CD4-positive, alpha-beta T cell (primary cell): ENCODE measurements at regions not wholly inside any gene's neighbourhood (a gene's known extent, or its start where the extent isn't known, plus 50 kb on each side); places are given as distances from the start of the nearest gene placed in this dataset.

Experiments used
- ATAC-seq: fragments of 200-7000 bp; cut with Tn5 transposase; one replicate; pipeline ENCODE4 v1.10.0; 2022; ENCODE audit warnings: mild to moderate bottlenecking; ENCODE audit not compliant: poor library complexity
- CTCF ChIA-PET: fragments of 350-600 bp; sonication (Branson Sonifier 250); formaldehyde crosslinking; loops from one replicate; lab custom pipeline; 2021; ENCODE audit warnings: antibody characterized with exemption, inconsistent platforms; lab: Charles Lee
- POLR2A ChIA-PET: fragments of 350-600 bp; sonication (Branson Sonifier 250); formaldehyde crosslinking; loops from one replicate; lab custom pipeline; 2021; ENCODE audit warnings: antibody characterized with exemption, inconsistent platforms; lab: Charles Lee
- DNase-seq, 14 experiments: peaks; one replicate each; pipeline ENCODE4 v3.0.0-alpha.2; 2013 to 2020; ENCODE audit warnings: mixed read lengths in 2 of 14
- H3K27ac ChIP-seq, 2 donors: one replicate each; pipeline versions ENCODE4 v1.5.1 to v1.7.0; 2013; ENCODE audit warnings: low read length in 2 of 2, low read depth in 1 of 2, mild to moderate bottlenecking in 1 of 2
- H3K27me3 ChIP-seq, 2 experiments: 1 replicate in 1 of 2; 2 replicates in 1 of 2; pipeline versions ENCODE4 v1.6.1 to v1.7.0; 2013; ENCODE audit warnings: low read length in 2 of 2, control low read depth in 1 of 2, mild to moderate bottlenecking in 1 of 2, moderate library complexity in 1 of 2; ENCODE audit not compliant: insufficient read depth in 2 of 2, control insufficient read depth in 1 of 2
- H3K36me3 ChIP-seq: one replicate; pipeline ENCODE4 v1.6.1; 2013; ENCODE audit warnings: low read length, control low read depth; ENCODE audit not compliant: insufficient read depth
- H3K4me1 ChIP-seq: one replicate; pipeline ENCODE4 v1.6.1; 2013; ENCODE audit warnings: low read length, control low read depth; ENCODE audit not compliant: insufficient read depth
- H3K4me3 ChIP-seq: one replicate; pipeline ENCODE4 v1.5.1; 2013; ENCODE audit warnings: mild to moderate bottlenecking, low read length, moderate library complexity
- H3K9me3 ChIP-seq, 2 experiments: 1 replicate in 1 of 2; 2 replicates in 1 of 2; pipeline versions ENCODE4 v1.6.1 to v1.7.0; 2013; ENCODE audit warnings: low read length in 2 of 2, mild to moderate bottlenecking in 2 of 2, control low read depth in 1 of 2, moderate library complexity in 1 of 2; ENCODE audit not compliant: control insufficient read depth in 1 of 2, insufficient read depth in 1 of 2
- H3K27ac Mint-ChIP-seq: one replicate; pipeline ENCODE4 v1.8.0; 2020; ENCODE audit warnings: mixed read lengths
- H3K27me3 Mint-ChIP-seq: one replicate; pipeline ENCODE4 v1.8.0; 2021; ENCODE audit warnings: mixed read lengths
- H3K36me3 Mint-ChIP-seq: one replicate; pipeline ENCODE4 v1.8.0; 2021; ENCODE audit warnings: low read depth, mixed read lengths
- H3K4me1 Mint-ChIP-seq: one replicate; pipeline ENCODE4 v1.8.0; 2021; ENCODE audit warnings: low read depth, mixed read lengths
- H3K4me3 Mint-ChIP-seq: one replicate; pipeline ENCODE4 v1.8.0; 2020; ENCODE audit warnings: mild to moderate bottlenecking, mixed read lengths
- H3K9me3 Mint-ChIP-seq: one replicate; pipeline ENCODE4 v1.8.0; 2020; ENCODE audit warnings: mixed read lengths
- CTCF ChIP-seq: fragments of 200-600 bp; IDR thresholded peaks from one replicate; pipeline ENCODE4 v1.8.0; 2022; ENCODE audit warnings: antibody characterized with exemption, mild to moderate bottlenecking
- intact Hi-C, 2 experiments: fragments of 100-400 bp; cut with DNase I in 1 of 2; cut with micrococcal nuclease in 1 of 2; formaldehyde crosslinking; loops; one replicate each; pipeline versions ENCODE4 v1.15.1 to v1.9.0; 2023 to 2025; cut with DNase I, micrococcal nuclease

GRCh38 chr22:47854251-47854650, 1091.8 kb downstream of the TBC1D22A start:
- no peak overlapping the region for H3K27ac ChIP-seq
- ChIA-PET POLR2A (no interaction called here), CTCF (no interaction called here)
- Mint-ChIP-seq H3K27ac (no peak overlapping the region), H3K36me3 (no peaks in the 10 kb centered on the region), H3K27me3 (no peaks in the 10 kb centered on the region), H3K9me3 (no peaks in the 10 kb centered on the region), H3K4me3 (no peak overlapping the region), H3K4me1 (no peaks in the 10 kb centered on the region)
- H3K4me3 ChIP-seq, result no peak overlapping the region
- peaks cover 0 to 10% of the 10 kb centered on the region in 2 experiments for H3K27me3 ChIP-seq
- ATAC-seq (no peak), DNase-seq (no peak)
- H3K36me3 ChIP-seq, result no peaks in the 10 kb centered on the region
- no peak for TF ChIP-seq CTCF
- intact Hi-C loops, result no loop called here
- H3K4me1 ChIP-seq, result no peaks in the 10 kb centered on the region
- H3K9me3 ChIP-seq, result no peaks in the 10 kb centered on the region

DNA sequence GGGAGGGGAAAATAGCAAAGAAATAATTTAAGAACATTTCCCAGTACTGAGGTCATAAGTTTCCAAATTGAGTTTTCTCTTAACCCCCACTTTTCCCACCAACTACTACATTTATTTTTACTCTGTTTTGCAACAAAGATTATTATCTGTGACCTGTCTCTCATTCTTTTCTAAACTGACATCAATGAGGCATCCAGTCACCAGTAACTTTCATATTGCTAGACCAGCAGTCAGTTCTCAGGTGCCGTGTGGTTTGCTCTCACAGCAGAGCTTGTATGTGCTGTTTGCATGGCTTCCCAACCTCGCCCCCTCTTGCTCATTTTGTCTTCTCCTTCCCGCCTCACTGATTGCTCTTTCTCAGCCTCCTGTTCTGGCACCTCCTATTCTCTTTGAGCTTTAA, 1091.3 kb downstream of the TBC1D22A start:
- ChIA-PET CTCF (no interaction called here), POLR2A (no interaction called here)
- no peak overlapping the region for H3K27ac Mint-ChIP-seq
- intact Hi-C loops, result no loop called here
- Histone ChIP-seq H3K27ac (no peak overlapping the region), H3K4me3 (no peak overlapping the region), H3K36me3 (no peaks in the 10 kb centered on the region), H3K4me1 (no peaks in the 10 kb centered on the region), H3K27me3 (peaks cover 0 to 10% of the 10 kb centered on the region in 2 experiments), H3K9me3 (no peaks in the 10 kb centered on the region)
- no peaks in the 10 kb centered on the region for H3K36me3 Mint-ChIP-seq
- no peaks in the 10 kb centered on the region for H3K9me3 Mint-ChIP-seq
- no peak for ATAC-seq
- TF ChIP-seq CTCF, result no peak
- no peaks in the 10 kb centered on the region for H3K27me3 Mint-ChIP-seq
- no peaks in the 10 kb centered on the region for H3K4me1 Mint-ChIP-seq
- no peak overlapping the region for H3K4me3 Mint-ChIP-seq
- DNase-seq, result no peak

GRCh38 chr22:47851586-47851985, 1089.1 kb downstream of the TBC1D22A start:
- CTCF ChIA-PET, result no interaction called here
- POLR2A ChIA-PET, result no interaction called here
- H3K27ac Mint-ChIP-seq, result no peak overlapping the region
- peaks cover 4% of the 10 kb centered on the region for H3K27me3 Mint-ChIP-seq
- H3K4me1 Mint-ChIP-seq, result no peaks in the 10 kb centered on the region
- H3K36me3 Mint-ChIP-seq, result no peaks in the 10 kb centered on the region
- DNase-seq (no peak), ATAC-seq (no peak)
- H3K9me3 ChIP-seq, result no peaks in the 10 kb centered on the region
- intact Hi-C loops, result no loop called here
- peaks cover 0 to 10% of the 10 kb centered on the region in 2 experiments for H3K27me3 ChIP-seq
- H3K4me3 Mint-ChIP-seq, result no peak overlapping the region
- H3K4me1 ChIP-seq, result no peaks in the 10 kb centered on the region
- no peak for TF ChIP-seq CTCF
- H3K9me3 Mint-ChIP-seq, result no peaks in the 10 kb centered on the region
- no peaks in the 10 kb centered on the region for H3K36me3 ChIP-seq
- no peak overlapping the region for H3K27ac ChIP-seq
- no peak overlapping the region for H3K4me3 ChIP-seq
